PC-3 (cell line): ENCODE measurements at regions not wholly inside any gene's neighbourhood (a gene's known extent, or its start where the extent isn't known, plus 50 kb on each side); places are given as distances from the start of the nearest gene placed in this dataset.

Experiments
- EZH2 ChIP-seq: fragments of 300-600 bp; sonication (generic); IDR thresholded peaks from one replicate; pipeline ENCODE4 v1.6.1; 2017; ENCODE audit warnings: antibody characterized with exemption, mild to moderate bottlenecking, low read length; ENCODE audit not compliant: unreplicated experiment
- TF ChIP-seq, protein P1 (sequence below): fragments of 300-600 bp; sonication (generic); conservative IDR thresholded peaks from 2 replicates; pipeline ENCODE4 v1.5.1; 2017; ENCODE audit warnings: antibody characterized with exemption, low read depth, mild to moderate bottlenecking, low read length

DNA sequence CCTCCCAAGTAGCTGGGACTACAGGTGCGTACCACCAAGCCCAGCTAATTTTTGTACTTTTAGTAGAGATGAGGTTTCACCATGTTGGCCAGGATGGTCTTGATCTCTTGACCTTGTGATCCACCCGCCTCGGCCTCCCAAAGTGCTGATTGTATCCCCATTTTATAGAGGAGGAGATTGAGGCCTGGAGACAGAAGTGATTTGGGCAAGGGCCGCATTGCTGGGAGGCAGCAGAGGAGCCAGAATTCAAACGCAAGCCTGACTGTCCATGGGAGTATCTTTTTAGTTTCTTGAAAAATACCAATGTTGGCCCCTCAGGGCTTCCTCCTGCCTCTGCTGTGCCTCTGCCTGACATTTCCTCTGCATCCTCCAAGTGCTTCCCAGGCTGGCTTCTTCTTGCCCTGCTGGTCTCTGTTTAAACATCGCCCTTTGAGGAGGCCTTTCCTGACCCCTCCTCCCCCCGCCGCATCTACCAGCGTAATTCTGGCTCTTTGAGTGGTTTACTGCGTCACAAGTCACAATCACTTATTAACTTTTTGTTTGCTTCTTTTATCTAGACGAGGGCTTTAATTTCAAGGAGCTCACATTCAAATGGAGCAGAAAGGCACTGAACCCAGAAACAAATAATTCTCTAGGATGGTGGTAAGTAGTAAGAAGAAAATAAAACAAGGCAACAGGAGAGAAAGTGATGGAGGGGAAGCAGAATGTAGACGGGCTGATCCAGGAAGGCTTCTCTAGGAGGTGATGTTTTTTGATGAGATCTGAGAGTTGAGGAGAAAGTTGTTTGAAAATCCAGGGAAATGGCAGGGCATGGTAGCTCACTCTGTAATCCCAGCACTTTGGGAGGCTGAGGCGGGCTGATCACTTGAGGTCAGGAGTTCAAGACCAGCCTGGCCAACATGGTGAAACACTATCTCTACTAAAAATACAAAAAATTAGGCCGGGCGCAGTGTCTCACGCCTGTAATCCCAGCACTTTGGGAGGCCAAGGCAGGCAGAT is 91.0 kb upstream of the MED13L start:
- TF ChIP-seq, protein P1, sequence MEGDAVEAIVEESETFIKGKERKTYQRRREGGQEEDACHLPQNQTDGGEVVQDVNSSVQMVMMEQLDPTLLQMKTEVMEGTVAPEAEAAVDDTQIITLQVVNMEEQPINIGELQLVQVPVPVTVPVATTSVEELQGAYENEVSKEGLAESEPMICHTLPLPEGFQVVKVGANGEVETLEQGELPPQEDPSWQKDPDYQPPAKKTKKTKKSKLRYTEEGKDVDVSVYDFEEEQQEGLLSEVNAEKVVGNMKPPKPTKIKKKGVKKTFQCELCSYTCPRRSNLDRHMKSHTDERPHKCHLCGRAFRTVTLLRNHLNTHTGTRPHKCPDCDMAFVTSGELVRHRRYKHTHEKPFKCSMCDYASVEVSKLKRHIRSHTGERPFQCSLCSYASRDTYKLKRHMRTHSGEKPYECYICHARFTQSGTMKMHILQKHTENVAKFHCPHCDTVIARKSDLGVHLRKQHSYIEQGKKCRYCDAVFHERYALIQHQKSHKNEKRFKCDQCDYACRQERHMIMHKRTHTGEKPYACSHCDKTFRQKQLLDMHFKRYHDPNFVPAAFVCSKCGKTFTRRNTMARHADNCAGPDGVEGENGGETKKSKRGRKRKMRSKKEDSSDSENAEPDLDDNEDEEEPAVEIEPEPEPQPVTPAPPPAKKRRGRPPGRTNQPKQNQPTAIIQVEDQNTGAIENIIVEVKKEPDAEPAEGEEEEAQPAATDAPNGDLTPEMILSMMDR, result no peak
- no peak for TF ChIP-seq EZH2
